ENCODE measurements at regions not wholly inside any gene's neighbourhood (a gene's known extent, or its start where the extent isn't known, plus 50 kb on each side); places are given as distances from the start of the nearest gene placed in this dataset.

DNA sequence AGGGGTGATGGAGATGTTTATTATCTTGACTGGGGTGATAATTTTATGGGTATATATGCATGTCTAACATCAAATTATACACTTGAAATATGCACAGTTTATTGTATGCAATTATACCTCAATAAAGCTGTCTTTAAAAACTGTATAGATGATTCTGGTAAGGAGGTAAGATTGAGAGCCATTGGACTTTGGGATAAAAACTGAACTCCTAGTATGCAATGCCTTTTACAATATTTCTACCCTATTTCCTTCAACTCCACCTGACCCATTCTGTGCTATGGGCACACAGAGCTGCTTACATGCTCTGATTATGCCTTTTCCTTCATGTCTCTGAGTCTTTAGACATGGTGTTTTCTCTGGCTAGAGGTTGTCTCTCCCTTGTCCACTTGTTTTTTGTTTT is 63.9 kb upstream of the UGP2 start:
- Histone ChIP-seq H3K4me3 (no peak overlapping the region), H3K27me3 (no peaks in the 10 kb centered on the region), H3K9me3 (no peaks in the 10 kb centered on the region), H3K36me3 (ENCODE audit: low read depth, missing control alignments) (no peaks in the 10 kb centered on the region), H3K4me1 (no peaks in the 10 kb centered on the region), H3K27ac (no peak overlapping the region)
- no peak for DNase-seq
- intact Hi-C loops (cut with DNase I; ENCODE audit: low total_unique reads): no loop called here
- TF ChIP-seq, protein P1, sequence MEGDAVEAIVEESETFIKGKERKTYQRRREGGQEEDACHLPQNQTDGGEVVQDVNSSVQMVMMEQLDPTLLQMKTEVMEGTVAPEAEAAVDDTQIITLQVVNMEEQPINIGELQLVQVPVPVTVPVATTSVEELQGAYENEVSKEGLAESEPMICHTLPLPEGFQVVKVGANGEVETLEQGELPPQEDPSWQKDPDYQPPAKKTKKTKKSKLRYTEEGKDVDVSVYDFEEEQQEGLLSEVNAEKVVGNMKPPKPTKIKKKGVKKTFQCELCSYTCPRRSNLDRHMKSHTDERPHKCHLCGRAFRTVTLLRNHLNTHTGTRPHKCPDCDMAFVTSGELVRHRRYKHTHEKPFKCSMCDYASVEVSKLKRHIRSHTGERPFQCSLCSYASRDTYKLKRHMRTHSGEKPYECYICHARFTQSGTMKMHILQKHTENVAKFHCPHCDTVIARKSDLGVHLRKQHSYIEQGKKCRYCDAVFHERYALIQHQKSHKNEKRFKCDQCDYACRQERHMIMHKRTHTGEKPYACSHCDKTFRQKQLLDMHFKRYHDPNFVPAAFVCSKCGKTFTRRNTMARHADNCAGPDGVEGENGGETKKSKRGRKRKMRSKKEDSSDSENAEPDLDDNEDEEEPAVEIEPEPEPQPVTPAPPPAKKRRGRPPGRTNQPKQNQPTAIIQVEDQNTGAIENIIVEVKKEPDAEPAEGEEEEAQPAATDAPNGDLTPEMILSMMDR (IDR thresholded peaks at IDR 0.05): no peak
- no peak for TF ChIP-seq POLR2A (IDR thresholded peaks at IDR 0.05)

DNA sequence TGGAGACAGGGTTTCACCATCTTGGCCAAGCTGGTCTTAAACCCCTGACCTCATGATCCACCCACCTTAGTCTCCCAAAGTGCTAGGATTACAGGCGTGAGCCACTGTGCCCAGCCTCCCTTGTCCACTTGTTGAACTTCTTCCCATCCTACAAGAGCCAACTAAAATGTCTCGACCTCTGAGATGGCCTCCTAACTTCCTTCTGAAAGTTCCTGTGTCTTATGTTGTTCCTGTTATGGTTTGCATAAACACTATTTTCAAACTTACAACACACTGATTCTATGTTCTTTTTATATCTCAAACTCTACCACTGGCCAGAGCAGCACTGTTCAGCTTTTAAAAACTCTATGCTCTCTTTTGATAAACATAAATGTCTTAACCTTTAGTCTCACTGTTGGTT is 63.3 kb upstream of the UGP2 start:
- Histone ChIP-seq H3K27me3 (no peaks in the 10 kb centered on the region), H3K9me3 (no peaks in the 10 kb centered on the region), H3K27ac (no peak overlapping the region), H3K4me1 (no peaks in the 10 kb centered on the region), H3K4me3 (no peak overlapping the region), H3K36me3 (ENCODE audit: low read depth, missing control alignments) (no peaks in the 10 kb centered on the region)
- intact Hi-C loops (cut with DNase I; ENCODE audit: low total_unique reads): no loop called here
- 85 to 89% methylated on average over 2 of the region's 2 CpGs for WGBS, 2 donors
- DNase-seq: no peak
- no peak for TF ChIP-seq POLR2A (IDR thresholded peaks at IDR 0.05)
- TF ChIP-seq, protein P1 (IDR thresholded peaks at IDR 0.05): no peak

- no peaks in the 10 kb centered on the region for H3K27me3 ChIP-seq
- H3K4me3 ChIP-seq: no peak overlapping the region
- WGBS, 2 donors: 31 to 36% methylated on average over 3 of the region's 3 CpGs
- H3K27ac ChIP-seq: no peak overlapping the region
- TF ChIP-seq POLR2A (IDR thresholded peaks at IDR 0.05): no peak
- no peaks in the 10 kb centered on the region for H3K9me3 ChIP-seq
- H3K4me1 ChIP-seq: no peaks in the 10 kb centered on the region
- intact Hi-C loops (cut with DNase I; ENCODE audit: low total_unique reads): no loop called here
- no peaks in the 10 kb centered on the region for H3K36me3 ChIP-seq (ENCODE audit: low read depth, missing control alignments)
- DNase-seq: no peak
These were observed 61.1 kb upstream of the UGP2 start for GRCh38 chr2:63780518-63781155.

DNA sequence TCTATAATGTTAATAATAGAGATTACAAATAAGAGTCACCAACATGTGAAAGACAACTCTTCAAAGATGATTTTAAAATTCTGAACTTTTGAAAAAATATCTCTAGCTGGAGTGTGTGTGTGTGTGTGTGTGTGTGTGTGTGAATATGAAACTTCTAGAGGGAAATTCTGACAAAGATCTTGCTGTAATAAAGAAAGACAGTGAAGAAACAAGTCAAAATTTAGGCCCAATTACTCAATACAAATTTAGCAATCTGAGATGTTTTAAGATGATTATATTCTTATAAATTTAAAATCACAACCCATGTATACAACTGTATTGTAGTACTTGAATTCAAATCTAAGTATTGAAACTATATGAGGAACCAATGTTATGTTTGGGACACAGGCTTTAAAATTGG is 57.2 kb upstream of the UGP2 start:
- Histone ChIP-seq H3K36me3 (ENCODE audit: low read depth, missing control alignments) (no peaks in the 10 kb centered on the region), H3K4me1 (no peaks in the 10 kb centered on the region), H3K9me3 (no peaks in the 10 kb centered on the region), H3K4me3 (no peak overlapping the region), H3K27me3 (no peaks in the 10 kb centered on the region), H3K27ac (no peak overlapping the region)
- no peak for TF ChIP-seq POLR2A (IDR thresholded peaks at IDR 0.05)
- TF ChIP-seq, protein P1 (IDR thresholded peaks at IDR 0.05): no peak
- intact Hi-C loops (cut with DNase I; ENCODE audit: low total_unique reads): no loop called here
- DNase-seq: no peak

GRCh38 chr2:63785096-63785495 is 56.6 kb upstream of the UGP2 start:
- Histone ChIP-seq H3K36me3 (ENCODE audit: low read depth, missing control alignments) (no peaks in the 10 kb centered on the region), H3K9me3 (no peaks in the 10 kb centered on the region), H3K4me1 (no peaks in the 10 kb centered on the region), H3K4me3 (no peak overlapping the region), H3K27me3 (no peaks in the 10 kb centered on the region), H3K27ac (no peak overlapping the region)
- DNase-seq: no peak
- 67 to 85% methylated on average over 1 of the region's 1 CpG for WGBS, 2 donors
- intact Hi-C loops (cut with DNase I; ENCODE audit: low total_unique reads): no loop called here
- TF ChIP-seq, protein P1 (IDR thresholded peaks at IDR 0.05): no peak
- TF ChIP-seq POLR2A (IDR thresholded peaks at IDR 0.05): no peak
